ENCODE measurements at regions not wholly inside any gene's neighbourhood (a gene's known extent, or its start where the extent isn't known, plus 50 kb on each side); places are given as distances from the start of the nearest gene placed in this dataset.

DNA sequence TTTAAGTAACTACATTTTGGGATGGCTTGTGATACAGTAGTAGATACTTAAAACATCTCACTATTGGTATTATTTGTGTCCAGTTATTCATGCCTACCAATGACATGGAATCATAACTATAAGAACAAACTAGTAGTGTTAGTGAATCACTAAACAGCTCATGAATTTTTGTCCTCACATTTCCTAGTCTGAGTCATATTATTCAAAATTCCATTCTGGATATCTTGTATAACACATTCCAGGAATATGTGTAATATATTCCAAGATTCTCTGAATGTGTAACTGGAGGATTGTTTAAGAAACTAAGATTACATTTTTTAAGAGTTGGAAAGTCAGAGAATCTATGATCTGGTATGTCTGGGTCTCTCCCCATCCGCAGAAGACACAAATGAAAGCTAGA lies 565.3 kb upstream of the ZNF608 start:
- no peaks in the 10 kb centered on the region for H3K36me3 ChIP-seq
- H3K4me3 ChIP-seq, result no peak overlapping the region
- H3K27me3 ChIP-seq (ENCODE audit: low read depth), result no peaks in the 10 kb centered on the region
- ATAC-seq, result peak in 1 of 2 donors; percentile 18
- TF ChIP-seq, protein P1, sequence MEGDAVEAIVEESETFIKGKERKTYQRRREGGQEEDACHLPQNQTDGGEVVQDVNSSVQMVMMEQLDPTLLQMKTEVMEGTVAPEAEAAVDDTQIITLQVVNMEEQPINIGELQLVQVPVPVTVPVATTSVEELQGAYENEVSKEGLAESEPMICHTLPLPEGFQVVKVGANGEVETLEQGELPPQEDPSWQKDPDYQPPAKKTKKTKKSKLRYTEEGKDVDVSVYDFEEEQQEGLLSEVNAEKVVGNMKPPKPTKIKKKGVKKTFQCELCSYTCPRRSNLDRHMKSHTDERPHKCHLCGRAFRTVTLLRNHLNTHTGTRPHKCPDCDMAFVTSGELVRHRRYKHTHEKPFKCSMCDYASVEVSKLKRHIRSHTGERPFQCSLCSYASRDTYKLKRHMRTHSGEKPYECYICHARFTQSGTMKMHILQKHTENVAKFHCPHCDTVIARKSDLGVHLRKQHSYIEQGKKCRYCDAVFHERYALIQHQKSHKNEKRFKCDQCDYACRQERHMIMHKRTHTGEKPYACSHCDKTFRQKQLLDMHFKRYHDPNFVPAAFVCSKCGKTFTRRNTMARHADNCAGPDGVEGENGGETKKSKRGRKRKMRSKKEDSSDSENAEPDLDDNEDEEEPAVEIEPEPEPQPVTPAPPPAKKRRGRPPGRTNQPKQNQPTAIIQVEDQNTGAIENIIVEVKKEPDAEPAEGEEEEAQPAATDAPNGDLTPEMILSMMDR (IDR thresholded peaks at IDR 0.05), result no peak
- no peak for DNase-seq
- intact Hi-C loops (cut with DNase I), result no loop called here
- H3K4me1 ChIP-seq, result no peaks in the 10 kb centered on the region
- no peak overlapping the region for H3K27ac ChIP-seq
- H3K9me3 ChIP-seq, result no peaks in the 10 kb centered on the region

DNA sequence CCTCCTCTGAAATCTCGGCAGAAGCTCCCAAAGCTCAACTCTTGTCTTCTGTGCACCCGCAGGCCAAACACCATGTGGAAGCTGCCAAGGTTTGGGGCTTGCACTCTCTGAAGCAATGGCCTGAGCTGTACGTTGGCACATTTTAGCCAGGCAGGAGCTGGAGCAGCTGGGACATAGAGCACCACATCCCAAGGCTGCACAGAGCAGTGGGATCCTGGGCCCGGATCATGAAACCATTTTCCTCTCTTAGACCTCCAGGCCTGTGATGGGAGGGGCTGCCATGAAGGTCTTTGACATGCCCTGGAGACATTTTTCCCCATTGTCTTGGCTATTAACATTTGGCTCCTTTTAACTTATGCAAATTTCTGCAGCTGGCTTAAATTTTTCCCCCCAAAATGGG lies 567.1 kb upstream of the ZNF608 start:
- TF ChIP-seq, protein P1 (IDR thresholded peaks at IDR 0.05), result no peak
- intact Hi-C loops (cut with DNase I), result no loop called here
- DNase-seq, result no peak

DNA sequence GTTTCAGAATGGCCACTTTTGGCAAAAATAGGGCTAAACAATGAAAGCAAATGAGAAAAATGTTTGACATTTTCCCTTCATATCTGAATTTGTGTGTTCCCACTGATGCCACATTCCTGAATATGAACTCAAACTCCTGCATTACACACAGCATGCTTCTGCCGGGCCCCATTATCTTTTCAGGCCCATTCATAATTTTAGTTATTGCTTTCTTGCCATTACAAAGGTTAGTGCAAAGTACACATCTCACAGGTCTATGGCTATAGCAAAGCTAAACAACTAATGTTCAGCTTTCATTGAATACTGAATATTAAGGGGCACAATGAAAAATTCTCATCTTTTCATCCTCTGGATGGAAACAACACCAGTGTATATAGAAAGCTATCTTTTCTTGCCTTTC lies 568.9 kb upstream of the ZNF608 start:
- H3K36me3 ChIP-seq, result no peaks in the 10 kb centered on the region
- DNase-seq, result no peak
- no peaks in the 10 kb centered on the region for H3K4me1 ChIP-seq
- TF ChIP-seq, protein P1 (IDR thresholded peaks at IDR 0.05), result no peak
- H3K9me3 ChIP-seq, result no peaks in the 10 kb centered on the region
- H3K27ac ChIP-seq, result no peak overlapping the region
- intact Hi-C loops (cut with DNase I), result no loop called here
- no peak overlapping the region for H3K4me3 ChIP-seq
- no peak for ATAC-seq
- no peaks in the 10 kb centered on the region for H3K27me3 ChIP-seq (ENCODE audit: low read depth)

More for the DNA sequence above, 567.1 kb upstream of the ZNF608 start:
- H3K9me3 ChIP-seq, result no peaks in the 10 kb centered on the region
- no peaks in the 10 kb centered on the region for H3K27me3 ChIP-seq (ENCODE audit: low read depth)
- ATAC-seq, result no peak
- H3K4me3 ChIP-seq, result no peak overlapping the region
- no peak overlapping the region for H3K27ac ChIP-seq
- no peaks in the 10 kb centered on the region for H3K4me1 ChIP-seq
- no peaks in the 10 kb centered on the region for H3K36me3 ChIP-seq

DNA sequence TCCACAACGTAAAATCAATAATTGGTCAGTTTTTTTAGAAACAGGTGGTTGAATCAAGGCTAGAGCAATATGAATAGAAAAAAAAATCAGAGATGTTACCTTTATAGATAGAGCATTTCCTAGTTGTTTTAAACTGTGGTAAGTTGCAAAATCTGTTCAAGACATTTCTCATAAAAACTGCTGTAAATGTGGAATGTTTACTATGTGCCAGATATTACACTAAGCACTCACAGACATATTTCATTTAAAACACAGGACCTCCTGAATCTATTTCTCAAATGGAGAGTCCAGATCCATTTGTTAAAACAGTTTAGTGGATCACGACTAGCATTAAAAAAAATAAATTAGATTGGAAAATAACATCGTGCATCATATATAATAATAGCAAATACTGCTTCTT lies 570.0 kb upstream of the ZNF608 start:
- intact Hi-C loops (cut with DNase I), result no loop called here
- no peak for ATAC-seq
- H3K36me3 ChIP-seq, result no peaks in the 10 kb centered on the region

DNA sequence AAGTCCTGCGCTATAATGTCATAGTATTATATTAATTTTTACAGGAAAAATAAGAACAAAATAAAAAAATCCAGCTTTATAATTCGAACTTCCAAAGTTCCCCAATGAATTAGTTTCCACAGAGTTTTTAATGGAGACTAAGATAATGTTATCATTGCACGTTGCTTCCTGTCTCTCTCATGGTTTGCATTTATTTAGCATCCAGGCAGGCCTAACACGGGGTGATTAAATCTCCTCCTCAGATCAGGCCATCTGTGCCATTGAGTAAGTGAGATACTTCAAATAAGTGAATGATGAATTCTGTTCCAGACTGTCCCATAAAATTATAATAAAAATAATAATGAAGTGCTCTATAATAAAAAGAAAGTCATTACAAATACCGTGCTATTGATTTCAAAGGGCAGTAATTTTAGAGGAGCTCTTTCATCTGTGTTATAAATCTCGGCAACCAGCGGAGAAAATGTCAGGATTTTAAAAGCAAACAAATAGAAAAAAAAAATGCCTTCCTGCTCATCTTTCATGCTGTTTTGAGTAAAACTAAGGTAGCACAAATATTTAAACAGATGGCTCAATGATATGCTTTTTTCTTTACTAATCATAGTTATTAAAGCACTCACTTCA lies 570.6 kb upstream of the ZNF608 start:
- Histone ChIP-seq H3K4me1 (no peaks in the 10 kb centered on the region), H3K27me3 (ENCODE audit: low read depth) (no peaks in the 10 kb centered on the region), H3K9me3 (no peaks in the 10 kb centered on the region), H3K4me3 (no peak overlapping the region), H3K36me3 (no peaks in the 10 kb centered on the region), H3K27ac (no peak overlapping the region)
- DNase-seq, result no peak
- intact Hi-C loops (cut with DNase I), result no loop called here
- ATAC-seq, result no peak
- TF ChIP-seq, protein P1 (IDR thresholded peaks at IDR 0.05), result no peak

More for the DNA sequence above, 570.0 kb upstream of the ZNF608 start:
- Histone ChIP-seq H3K27me3 (ENCODE audit: low read depth) (no peaks in the 10 kb centered on the region), H3K27ac (no peak overlapping the region), H3K9me3 (no peaks in the 10 kb centered on the region), H3K4me3 (no peak overlapping the region), H3K4me1 (no peaks in the 10 kb centered on the region)
- TF ChIP-seq, protein P1 (IDR thresholded peaks at IDR 0.05), result no peak
- DNase-seq, result no peak
